OCI-M1 (cell line): ENCODE measurements at regions not wholly inside any gene's neighbourhood (a gene's known extent, or its start where the extent isn't known, plus 50 kb on each side); places are given as distances from the start of the nearest gene placed in this dataset.

Experiments used
- DNase-seq: peaks from one replicate; lab custom pipeline; 2025; lab: John Stamatoyannopoulos, UW

GRCh38 chr2:64829525-64829924, 159.7 kb upstream of the SLC1A4 start:
- DNase-seq = no peak

GRCh38 chr2:64831134-64831976, 157.8 kb upstream of the SLC1A4 start:
- peak; percentile 85 for DNase-seq

GRCh38 chr2:64831977-64832328, 157.2 kb upstream of the SLC1A4 start:
- no peak for DNase-seq

- no peak for DNase-seq
These were observed 156.3 kb upstream of the SLC1A4 start for GRCh38 chr2:64832936-64833335.

- DNase-seq = no peak
These were observed 152.6 kb upstream of the SLC1A4 start for GRCh38 chr2:64836566-64836965.

- DNase-seq = no peak
These were observed 152.0 kb upstream of the SLC1A4 start for GRCh38 chr2:64837116-64837731.

GRCh38 chr2:64837925-64838641, 151.1 kb upstream of the SLC1A4 start:
- DNase-seq = no peak

- no peak for DNase-seq
These were observed 150.4 kb upstream of the SLC1A4 start for GRCh38 chr2:64838817-64839216.

- no peak for DNase-seq
These were observed 149.4 kb upstream of the SLC1A4 start for GRCh38 chr2:64839844-64840243.

- no peak for DNase-seq
These were observed 148.7 kb upstream of the SLC1A4 start for GRCh38 chr2:64840426-64840881.

- DNase-seq = peak; percentile 18
These were observed 147.7 kb upstream of the SLC1A4 start for GRCh38 chr2:64841461-64841860.

GRCh38 chr2:64842030-64842429, 147.2 kb upstream of the SLC1A4 start:
- DNase-seq = no peak

- DNase-seq = no peak
These were observed 145.1 kb upstream of the SLC1A4 start for GRCh38 chr2:64844087-64844486.

GRCh38 chr2:64845273-64845905, 143.8 kb upstream of the SLC1A4 start:
- DNase-seq = no peak

- DNase-seq = no peak
These were observed 143.0 kb upstream of the SLC1A4 start for GRCh38 chr2:64846177-64846576.

GRCh38 chr2:64847930-64848329, 141.3 kb upstream of the SLC1A4 start:
- DNase-seq = no peak

GRCh38 chr2:64848363-64848762, 140.8 kb upstream of the SLC1A4 start:
- DNase-seq = no peak

GRCh38 chr2:64848945-64849344, 140.3 kb upstream of the SLC1A4 start:
- DNase-seq = no peak

GRCh38 chr2:64850642-64851041, 138.6 kb upstream of the SLC1A4 start:
- DNase-seq = no peak

GRCh38 chr2:64852771-64853241, 136.4 kb upstream of the SLC1A4 start:
- DNase-seq = peak; percentile 62

GRCh38 chr2:64853306-64853705, 135.9 kb upstream of the SLC1A4 start:
- no peak for DNase-seq

GRCh38 chr2:64853894-64854293, 135.3 kb upstream of the SLC1A4 start:
- peak; percentile 52 for DNase-seq
